ENCODE measurements at regions not wholly inside any gene's neighbourhood (a gene's known extent, or its start where the extent isn't known, plus 50 kb on each side); places are given as distances from the start of the nearest gene placed in this dataset.
"Not testable (repeated sequence)": the region's sequence is repeated elsewhere in the genome, so short reads cannot be mapped to it uniquely, and the experiment has no call there.

DNA sequence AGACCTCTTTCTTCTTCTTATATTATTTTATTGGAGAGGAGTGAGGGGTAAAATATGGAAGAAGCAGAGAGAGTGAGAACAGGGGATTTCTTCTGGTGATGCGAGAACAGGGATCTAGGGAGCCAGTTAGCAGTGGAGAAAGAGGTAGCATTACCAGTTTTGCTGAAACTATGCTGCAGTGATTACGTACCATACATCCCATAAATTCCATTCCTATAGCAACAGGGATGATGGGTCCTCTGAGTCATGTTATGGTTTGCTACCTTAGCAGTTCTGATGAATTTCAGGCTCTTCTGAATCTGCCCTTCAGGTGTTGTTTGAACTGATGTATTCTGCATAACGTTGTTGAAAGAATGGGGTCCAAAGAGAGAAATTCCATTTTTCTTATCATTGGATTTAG is 625.4 kb upstream of the LRFN5 start:
- ChIA-PET CTCF (no interaction called here), POLR2A (no interaction called here)
- no peaks in the 10 kb centered on the region for H3K36me3 ChIP-seq (ENCODE audit: control insufficient read depth, insufficient read depth, low read length)
- H3K27me3 ChIP-seq (ENCODE audit: control insufficient read depth, insufficient read depth, low read length), result no peaks in the 10 kb centered on the region
- H3K4me3 ChIP-seq (ENCODE audit: low read depth, low read length), result no peak overlapping the region
- TF ChIP-seq, protein P1, sequence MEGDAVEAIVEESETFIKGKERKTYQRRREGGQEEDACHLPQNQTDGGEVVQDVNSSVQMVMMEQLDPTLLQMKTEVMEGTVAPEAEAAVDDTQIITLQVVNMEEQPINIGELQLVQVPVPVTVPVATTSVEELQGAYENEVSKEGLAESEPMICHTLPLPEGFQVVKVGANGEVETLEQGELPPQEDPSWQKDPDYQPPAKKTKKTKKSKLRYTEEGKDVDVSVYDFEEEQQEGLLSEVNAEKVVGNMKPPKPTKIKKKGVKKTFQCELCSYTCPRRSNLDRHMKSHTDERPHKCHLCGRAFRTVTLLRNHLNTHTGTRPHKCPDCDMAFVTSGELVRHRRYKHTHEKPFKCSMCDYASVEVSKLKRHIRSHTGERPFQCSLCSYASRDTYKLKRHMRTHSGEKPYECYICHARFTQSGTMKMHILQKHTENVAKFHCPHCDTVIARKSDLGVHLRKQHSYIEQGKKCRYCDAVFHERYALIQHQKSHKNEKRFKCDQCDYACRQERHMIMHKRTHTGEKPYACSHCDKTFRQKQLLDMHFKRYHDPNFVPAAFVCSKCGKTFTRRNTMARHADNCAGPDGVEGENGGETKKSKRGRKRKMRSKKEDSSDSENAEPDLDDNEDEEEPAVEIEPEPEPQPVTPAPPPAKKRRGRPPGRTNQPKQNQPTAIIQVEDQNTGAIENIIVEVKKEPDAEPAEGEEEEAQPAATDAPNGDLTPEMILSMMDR (IDR thresholded peaks at IDR 0.05; ENCODE audit: insufficient read depth, low read depth, low read length), result no peak
- DNase-seq (ENCODE audit: low read depth), result no peak

DNA sequence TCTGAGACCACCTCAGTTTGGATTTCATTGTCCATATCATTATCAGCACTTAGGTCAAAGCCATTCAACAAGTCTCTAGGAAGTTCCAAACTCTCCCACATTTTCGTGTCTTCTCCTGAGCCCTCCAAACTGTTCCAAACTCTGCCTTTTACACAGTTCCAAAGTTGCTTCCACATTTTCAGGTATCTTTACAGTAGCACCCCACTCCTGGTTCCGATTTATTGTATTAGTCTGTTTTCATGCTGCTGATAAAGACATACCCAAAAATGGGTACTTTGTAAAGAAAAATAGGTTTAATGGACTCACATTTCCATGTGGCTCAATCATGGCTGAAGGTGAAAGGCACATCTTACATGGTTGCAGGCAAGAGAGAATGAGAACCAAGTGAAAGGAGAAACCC is 646.4 kb upstream of the LRFN5 start:
- H3K27me3 ChIP-seq (ENCODE audit: control insufficient read depth, insufficient read depth, low read length); CTCF ChIA-PET; POLR2A ChIA-PET: not testable (repeated sequence)

DNA sequence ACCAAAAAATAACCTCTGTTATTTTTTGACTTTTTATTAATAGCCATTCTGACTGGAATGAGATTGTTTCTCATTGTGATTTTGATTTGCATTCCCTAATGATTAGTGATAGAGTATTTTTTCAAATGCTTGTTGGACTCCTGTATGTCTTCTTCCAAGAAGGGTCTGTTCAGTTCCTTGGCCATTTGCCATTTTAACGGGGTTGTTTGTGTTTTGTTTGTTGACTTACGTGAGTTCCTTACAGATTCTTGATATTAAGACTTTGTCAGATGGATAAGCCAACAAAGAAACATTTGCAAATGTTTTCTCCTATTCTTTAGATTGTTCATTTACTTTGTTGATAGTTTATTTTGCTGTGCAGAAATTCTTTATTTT is 651.6 kb upstream of the LRFN5 start:
- Histone ChIP-seq H3K4me3 (ENCODE audit: low read depth, low read length) (no peak overlapping the region; the same call in 1 of the 2 replicates), H3K27me3 (ENCODE audit: control insufficient read depth, insufficient read depth, low read length) (no peaks in the 10 kb centered on the region), H3K36me3 (ENCODE audit: control insufficient read depth, insufficient read depth, low read length) (no peaks in the 10 kb centered on the region)
- TF ChIP-seq, protein P1 (IDR thresholded peaks at IDR 0.05; ENCODE audit: insufficient read depth, low read depth, low read length), result no peak
- ChIA-PET CTCF (no interaction called here), POLR2A (no interaction called here)
- no peak for DNase-seq (ENCODE audit: low read depth)

More for the DNA sequence above, 646.4 kb upstream of the LRFN5 start:
- H3K4me3 ChIP-seq (ENCODE audit: low read depth, low read length); H3K36me3 ChIP-seq (ENCODE audit: control insufficient read depth, insufficient read depth, low read length); DNase-seq (ENCODE audit: low read depth): not testable (repeated sequence)

DNA sequence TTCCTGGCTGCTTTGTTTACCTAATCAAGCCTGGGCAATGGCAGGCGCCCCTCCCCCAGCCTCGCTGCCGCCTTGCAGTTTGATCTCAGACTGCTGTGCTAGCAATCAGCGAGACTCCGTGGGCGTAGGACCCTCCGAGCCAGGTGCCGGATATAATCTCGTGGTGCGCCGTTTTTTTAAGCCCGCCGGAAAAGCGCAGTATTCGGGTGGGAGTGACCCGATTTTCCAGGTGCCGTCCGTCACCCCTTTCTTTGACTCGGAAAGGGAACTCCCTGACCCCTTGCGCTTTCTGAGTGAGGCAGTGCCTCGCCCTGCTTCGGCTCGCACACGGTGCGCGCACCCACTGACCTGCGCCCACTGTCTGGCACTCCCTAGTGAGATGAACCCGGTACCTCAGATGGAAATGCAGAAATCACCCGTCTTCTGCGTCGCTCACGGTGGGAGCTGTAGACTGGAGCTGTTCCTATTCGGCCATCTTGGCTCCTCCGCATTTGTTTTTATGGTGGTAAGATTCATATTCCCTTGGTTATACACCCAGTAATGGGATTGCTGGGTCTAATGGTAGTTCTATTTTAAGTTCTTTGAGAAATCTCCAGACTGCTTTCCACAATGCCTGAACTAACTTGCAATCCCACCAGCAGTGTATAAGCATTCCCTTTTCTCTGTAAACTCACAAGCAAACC is 652.1 kb upstream of the LRFN5 start:
- POLR2A ChIA-PET; DNase-seq (ENCODE audit: low read depth); H3K27me3 ChIP-seq (ENCODE audit: control insufficient read depth, insufficient read depth, low read length); H3K4me3 ChIP-seq (ENCODE audit: low read depth, low read length); CTCF ChIA-PET; H3K36me3 ChIP-seq (ENCODE audit: control insufficient read depth, insufficient read depth, low read length): not testable (repeated sequence)

DNA sequence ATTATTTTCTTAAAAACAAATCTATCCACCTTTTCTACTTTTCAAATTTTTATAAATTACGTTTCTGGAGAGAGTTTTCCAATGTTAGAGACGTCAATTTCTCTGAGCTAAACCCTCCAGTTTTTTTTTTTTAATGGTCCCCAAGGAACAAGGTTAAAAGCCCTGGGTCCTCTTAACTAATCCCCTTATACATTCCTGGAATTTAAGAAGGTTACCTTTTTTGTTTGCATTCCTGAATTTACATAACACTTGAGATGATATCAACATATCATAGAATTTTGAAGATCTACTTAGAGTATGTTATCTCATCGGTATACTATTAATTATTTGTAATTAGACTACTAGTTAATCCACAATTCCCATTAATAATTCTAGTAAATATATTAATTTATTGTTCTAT is 662.2 kb upstream of the LRFN5 start:
- ChIA-PET CTCF (no interaction called here), POLR2A (no interaction called here)
- TF ChIP-seq, protein P1 (IDR thresholded peaks at IDR 0.05; ENCODE audit: insufficient read depth, low read depth, low read length), result no peak

DNA sequence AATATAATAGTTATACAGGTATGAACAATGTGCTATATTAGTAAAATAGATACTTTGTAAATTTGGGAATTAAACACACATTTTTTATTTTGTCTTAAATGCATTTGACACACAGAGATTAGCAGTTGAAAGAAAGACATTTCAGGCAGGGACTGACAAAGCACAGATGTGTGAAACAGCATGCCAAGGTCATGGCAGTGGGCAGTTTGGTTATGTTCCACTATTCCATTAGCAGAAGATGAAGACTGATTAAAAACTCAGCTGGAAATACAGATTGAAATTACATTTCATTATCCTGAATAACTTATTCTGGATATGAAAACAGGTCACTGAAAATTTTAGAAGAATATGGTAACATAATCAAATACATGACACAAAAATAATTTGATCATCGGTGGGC is 669.8 kb upstream of the LRFN5 start:
- no peak for DNase-seq (ENCODE audit: low read depth)
- Histone ChIP-seq H3K36me3 (ENCODE audit: control insufficient read depth, insufficient read depth, low read length) (no peaks in the 10 kb centered on the region), H3K27me3 (ENCODE audit: control insufficient read depth, insufficient read depth, low read length) (no peaks in the 10 kb centered on the region), H3K4me3 (ENCODE audit: low read depth, low read length) (no peak overlapping the region)
- TF ChIP-seq, protein P1 (IDR thresholded peaks at IDR 0.05; ENCODE audit: insufficient read depth, low read depth, low read length), result no peak
- ChIA-PET CTCF (no interaction called here), POLR2A (no interaction called here)

More for the DNA sequence above, 662.2 kb upstream of the LRFN5 start:
- DNase-seq (ENCODE audit: low read depth), result no peak
- Histone ChIP-seq H3K36me3 (ENCODE audit: control insufficient read depth, insufficient read depth, low read length) (no peaks in the 10 kb centered on the region), H3K4me3 (ENCODE audit: low read depth, low read length) (no peak overlapping the region), H3K27me3 (ENCODE audit: control insufficient read depth, insufficient read depth, low read length) (no peaks in the 10 kb centered on the region)
